ENCODE measurements at regions not wholly inside any gene's neighbourhood (a gene's known extent, or its start where the extent isn't known, plus 50 kb on each side); places are given as distances from the start of the nearest gene placed in this dataset.
A peak's percentile ranks its signal among the peaks of the same experiment; 100 is the strongest.

DNA sequence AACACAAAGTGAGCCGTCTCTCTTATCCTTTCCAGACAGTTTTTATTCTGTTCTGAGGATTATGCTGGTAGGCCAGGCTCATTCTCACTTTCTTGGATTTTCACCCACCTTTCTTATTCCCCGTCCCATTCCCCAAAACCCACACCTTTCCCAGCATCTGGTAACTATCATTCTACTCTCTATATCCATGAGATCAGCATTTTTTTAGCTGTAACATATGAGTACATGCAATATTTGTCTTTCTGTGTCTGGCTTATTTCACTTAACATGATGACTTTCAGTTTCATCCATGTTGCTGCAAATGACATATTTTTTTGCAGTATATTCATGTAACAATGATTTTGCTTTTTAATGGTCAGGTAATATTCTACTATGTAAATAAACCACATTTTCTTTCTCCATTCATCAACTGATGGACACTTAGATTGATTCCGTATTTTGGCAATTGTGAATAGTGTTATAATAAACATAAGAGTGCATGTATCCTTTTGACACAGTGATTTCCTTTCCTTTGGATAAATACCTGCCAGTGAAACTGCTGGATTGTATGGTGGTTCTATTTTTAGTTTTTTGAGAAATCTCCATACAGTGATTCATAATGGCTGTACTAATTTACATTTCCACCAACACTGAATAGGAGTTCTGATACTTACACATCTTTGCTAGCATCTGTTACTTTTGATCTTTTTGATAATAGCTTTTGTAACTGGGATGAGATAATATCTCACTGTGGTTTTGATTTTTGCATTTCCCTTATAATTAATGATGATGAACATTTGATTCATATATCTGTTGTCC, 289.3 kb downstream of the RPRM start:
- DNase-seq, result no peak

DNA sequence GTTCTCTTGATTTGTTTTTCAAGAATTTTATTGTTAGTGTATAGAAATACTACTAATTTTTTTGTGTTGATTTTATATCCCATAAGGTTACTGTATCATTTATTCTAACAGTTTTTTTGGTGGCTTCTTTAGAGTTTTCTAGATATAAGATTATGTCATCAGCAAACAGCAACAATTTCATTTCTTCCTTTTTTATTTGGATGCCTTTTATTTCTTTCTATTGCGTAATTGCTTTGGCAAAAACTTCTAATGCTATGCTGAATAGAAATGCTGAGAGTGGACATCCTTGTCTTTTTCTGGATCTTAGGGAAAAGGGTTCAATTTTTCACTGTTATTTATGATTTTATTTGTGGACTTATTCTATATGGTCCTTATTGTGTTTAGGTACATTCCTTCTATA, 298.8 kb downstream of the RPRM start:
- DNase-seq, result no peak

DNA sequence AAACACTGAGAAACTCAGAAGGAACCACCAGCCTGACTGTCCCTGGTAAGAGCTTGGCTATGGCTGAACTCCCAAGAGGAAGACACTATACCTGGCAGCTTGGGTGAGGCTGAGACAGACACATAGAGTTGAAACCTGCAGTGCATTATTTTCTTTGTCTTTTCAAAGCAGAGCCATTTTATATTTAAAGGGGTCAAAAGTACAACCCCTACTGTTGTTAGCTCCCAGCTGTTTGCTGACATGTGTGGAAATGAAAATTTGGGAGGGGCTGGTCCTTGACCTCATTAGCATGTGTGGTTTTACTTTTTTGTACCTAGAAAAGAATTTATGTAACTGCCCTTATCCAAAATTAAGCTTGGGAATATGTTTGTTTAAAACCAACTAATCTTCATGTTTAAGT, 309.0 kb downstream of the RPRM start:
- DNase-seq, result no peak

DNA sequence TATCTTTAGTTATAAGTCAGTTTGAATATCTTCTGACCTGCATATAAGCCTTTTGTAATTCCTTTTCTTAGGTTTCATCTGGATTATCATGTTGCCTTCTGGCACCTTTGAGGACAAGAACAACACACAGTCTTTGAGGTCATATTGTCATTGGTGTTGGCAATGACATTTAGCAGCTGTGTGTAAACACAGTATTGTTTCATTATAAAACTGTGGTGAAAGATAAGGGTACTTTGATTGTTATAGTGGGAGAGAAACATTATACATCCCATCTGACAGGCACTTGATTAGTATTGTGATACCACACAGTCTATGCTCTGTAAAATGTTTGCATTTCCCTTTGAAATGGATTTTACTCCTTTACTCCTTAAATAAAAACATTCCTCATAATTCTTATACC, 313.5 kb downstream of the RPRM start:
- no peak for DNase-seq

DNA sequence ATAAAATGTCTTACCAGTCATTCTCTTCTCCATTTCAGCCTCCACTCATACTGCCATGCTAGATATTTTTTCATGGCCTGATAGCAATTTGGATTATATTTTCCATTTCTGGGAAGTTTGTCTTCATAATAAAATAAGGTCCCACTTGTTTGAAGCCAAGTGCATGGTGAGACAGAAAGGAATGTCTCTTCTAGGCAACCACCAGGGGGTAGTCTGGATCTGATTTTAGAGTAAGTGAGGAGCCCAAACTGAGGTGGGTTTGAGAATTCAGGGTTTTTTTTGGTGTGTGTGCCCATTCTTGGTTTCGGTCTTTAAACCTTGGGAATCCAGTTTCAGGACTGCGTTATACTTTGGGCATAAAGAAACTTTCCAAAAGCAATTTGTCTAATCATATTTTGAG, 315.5 kb downstream of the RPRM start:
- DNase-seq, result peak; percentile 48

DNA sequence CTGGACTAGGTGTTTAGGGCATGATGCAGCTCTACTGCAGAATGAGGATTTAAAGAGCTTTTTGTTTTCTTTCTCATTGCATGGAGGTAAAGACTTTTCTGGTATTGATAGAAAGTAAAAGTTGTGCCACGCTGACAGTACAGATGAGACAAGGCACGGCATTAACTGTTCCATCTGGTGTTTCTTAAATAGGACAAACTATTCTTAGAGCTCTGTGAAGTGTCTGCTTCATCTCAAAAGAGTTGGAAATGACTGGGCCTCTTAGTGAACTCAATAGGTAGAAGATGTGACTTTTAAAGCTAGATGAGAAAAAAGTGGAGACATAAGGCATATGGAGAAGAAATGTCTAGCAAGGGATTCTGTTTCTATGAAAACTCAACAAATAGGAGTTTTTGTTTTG, 321.8 kb downstream of the RPRM start:
- no peak for DNase-seq

DNA sequence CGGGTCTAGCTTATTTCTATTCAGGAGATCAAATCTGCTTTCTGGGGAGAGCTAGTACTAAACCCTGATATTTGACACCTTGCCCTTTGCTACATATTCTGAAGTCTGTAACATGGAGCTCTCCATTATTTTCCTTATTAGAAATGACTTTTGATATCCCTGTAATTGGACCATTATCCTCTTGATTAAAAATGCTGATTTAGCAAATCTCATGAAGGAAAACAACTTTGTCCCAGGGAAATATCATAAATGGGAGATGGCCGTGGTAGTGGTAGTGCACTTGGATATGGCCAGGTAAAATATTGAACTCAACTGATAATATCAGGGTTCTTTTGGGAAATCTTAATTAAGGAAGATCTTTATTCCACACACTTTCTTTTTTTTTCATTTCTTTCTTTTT, 326.5 kb downstream of the RPRM start:
- no peak for DNase-seq

DNA sequence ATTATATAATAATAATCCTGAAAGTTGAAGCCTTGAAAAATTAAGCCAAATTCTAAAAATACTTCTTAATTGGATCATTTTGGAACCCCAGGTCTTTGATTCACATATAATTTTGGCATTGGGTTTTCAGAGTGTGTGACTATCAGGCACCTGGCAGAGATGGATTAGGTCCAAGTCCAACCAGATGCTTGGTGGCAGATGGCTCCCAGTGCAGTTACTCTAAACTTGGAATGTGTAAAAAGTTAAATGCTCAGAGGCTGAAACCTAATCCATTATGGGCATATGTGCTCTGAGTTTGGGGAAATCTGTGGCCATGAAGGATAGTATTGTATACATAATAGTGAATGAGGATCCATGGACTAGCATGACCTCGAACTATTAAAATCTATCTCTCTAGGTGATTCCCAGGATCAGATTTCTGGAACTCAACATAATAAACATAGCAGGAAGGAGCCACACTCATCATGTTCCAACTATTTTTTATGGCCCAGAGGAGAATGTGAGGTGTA, 333.0 kb downstream of the RPRM start:
- DNase-seq, result no peak

DNA sequence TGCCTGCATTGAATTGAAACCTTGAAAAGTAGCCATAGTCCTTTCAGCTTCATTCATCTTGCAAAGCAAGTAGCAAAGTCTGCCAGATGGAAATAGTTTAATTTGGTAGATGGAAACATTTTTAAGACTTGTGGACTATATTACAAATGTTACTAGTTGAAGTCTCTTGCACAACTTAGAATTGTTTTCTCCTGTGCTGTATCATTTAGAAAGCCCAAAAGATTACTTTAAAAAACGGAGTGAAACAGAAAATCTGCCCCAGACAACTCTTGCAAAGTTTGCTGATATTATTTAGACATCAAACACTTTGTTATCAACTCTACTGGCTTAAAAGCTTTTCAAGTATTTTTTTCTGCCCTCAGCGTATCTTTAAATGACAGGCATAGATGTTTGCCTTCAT, 335.0 kb downstream of the RPRM start:
- DNase-seq, result no peak

DNA sequence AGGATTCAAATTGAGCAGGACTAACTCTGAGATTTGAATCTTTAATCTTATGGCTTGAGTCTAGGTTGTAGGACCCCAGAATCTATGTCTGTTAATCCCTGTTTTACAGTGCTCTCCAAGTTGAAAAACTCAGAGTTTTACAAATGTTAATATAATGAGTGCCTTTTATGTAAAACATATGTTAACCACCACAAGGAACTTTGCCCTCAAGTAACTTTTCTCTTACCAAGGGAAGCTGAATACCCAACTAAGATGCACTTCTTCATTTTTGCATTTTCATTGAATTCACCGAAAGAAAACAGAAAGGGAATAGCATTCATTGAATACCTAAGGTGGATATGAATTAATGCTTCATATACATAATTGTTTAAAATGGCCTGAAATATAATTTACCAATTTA, 338.1 kb downstream of the RPRM start:
- no peak for DNase-seq

DNA sequence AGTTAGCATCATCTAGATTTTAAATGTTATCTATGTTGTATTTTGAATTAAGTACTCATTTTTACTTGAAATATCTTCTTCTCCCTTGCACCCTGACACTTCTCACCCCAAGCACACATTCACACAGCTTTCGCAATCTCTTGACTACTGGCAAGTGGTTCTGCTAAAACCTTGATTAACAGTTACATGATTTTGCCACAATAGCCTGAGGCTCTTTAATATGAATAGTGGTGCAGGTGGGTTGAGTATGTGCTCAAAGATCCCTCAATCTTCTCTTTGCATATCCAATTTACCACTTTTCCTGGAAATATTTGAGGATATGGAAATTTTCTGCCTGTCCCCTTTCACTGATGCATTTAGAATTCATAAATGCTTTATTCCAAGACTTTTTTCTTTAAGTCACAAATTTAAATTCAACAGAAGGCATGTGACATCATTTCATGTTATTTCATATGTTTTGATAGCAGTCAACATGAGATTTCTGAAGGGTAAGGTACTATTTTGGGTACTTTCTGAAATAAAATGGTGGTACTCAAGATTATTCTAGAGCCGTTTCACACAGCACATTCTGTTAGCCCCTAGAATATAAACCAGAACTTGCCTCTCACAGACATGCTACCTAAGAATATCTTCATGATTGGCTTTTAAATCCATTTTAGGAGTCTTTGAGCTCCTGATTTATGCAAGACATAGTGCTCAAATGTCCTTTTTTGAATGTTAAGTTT, 339.7 kb downstream of the RPRM start:
- DNase-seq, result no peak

DNA sequence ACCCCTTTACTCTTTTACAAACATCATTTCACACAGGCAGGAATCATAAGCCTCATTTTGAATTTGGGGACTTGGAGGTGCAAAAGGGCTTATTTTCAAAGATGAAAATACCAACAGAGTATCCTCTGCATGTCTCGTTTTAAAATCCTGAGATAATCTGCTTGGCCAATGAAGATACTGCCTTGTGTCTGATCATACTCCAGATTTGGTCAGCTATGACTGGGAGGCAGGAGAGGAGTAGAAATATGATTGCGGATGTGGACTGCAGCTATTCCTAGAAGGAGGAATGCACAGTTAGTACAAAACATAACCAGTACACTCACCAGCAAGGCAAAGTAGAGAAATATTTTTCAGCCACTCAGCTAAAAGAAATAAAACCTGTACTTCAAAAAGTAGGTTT, 342.3 kb downstream of the RPRM start:
- no peak for DNase-seq

DNA sequence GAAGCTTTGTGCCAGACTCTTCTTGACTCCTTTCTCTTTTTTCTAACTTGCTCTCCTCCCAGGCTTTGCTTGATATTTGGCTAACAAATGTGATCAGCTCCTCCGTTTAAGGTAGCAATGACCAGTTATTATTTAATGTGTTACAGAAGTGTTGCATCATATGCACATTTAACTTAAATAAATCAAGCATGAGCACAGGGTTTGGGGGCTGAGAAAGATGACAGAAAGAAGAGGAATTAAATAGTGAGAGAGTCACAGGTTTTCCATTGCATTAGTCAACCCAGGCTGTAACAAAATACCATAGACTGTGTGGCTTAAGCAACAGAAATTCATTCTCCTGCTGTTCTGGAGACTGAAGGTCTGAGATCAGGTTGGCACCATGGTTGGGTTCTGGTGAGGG, 343.8 kb downstream of the RPRM start:
- DNase-seq, result no peak

DNA sequence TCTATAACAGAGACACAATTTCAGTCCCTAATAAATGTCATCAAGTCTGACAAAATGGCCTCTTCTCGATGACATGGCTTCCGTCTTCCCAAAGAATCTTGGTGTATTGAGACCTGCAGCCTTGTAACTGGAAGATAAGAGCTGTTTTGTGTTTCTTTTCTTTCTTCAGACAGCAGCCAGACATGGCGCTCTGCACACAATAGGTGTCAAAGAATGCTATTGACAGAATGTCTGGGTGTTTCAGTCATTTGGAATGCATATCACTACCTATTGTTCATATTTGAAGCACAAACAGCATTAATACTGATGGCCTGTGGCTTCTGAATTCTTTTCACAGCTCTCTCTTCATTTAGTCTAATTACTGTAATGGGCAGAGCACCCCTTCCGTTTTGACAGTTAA, 344.8 kb downstream of the RPRM start:
- no peak for DNase-seq

DNA sequence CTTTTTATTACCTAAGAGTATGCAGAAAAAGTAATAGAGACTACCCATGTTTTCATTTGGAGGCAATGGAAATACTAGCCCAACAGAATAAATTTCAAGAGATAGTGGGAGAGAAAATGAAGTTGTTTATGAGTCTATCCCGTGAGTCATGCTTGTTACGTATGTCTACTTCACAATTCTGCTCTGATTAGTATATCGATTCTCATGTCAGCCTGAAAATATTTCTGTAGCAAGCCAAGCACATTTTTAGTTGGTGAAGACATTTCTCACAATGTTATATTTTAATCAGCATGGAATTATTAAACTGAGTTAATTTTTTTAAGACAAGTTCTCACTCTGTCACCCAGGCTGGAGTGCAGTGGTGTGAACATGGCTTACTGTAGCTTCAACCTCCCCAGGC, 346.1 kb downstream of the RPRM start:
- no peak for DNase-seq

DNA sequence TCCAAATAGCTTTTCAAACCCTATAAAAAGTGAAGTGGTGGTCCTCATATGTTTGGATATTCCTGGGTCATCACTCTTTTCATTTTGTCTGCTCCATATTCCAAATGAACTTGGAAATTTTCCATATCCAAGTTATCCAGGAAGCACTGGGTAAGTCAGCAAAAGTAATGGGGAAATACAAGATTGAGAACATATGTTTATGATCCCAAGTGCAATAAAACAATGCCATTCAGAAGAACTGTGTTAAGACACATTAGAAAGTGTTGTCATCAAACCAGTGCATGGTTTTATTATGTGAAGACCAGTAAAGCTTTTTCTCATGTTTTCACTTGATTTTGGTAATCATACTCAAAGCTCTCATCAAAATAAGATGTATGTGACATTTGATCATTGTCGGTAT, 363.4 kb downstream of the RPRM start:
- no peak for DNase-seq

DNA sequence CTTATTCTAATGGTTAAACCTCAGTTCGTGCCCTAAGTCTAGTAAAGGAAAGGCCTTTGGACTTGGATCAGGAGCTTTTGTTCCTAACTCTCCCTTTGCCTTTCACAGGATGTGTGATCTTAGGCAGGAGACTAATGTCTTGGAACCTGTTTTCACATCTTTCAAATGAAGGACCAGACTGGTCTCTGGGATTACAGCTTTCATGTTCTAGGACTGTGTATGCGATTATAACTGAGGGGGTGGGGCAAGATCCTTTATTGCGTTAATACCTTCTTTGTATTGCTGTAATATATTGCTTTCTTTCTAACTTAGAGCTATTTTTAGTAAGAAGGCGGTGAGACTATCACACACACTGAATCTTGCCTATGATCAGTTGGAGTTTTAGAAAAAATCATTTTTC, 368.1 kb downstream of the RPRM start:
- DNase-seq, result no peak

DNA sequence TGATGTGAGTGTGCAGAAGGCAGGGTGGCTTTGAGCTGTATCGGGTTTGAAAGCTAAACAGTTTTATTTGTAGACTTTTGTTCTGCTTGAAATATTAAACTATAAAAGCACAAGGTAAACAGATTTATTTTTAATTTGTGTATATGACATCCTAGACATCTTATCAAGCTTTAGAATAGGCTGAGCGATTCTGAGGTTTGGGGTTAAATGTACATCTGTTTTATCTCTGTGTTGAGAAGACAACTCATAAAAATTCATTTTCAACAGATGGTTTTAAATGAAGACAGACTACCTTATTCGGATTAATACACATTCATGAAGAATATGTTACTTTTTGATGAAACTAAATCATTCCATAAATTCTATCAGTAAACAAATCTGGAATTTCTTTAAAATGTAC, 368.8 kb downstream of the RPRM start:
- no peak for DNase-seq

DNA sequence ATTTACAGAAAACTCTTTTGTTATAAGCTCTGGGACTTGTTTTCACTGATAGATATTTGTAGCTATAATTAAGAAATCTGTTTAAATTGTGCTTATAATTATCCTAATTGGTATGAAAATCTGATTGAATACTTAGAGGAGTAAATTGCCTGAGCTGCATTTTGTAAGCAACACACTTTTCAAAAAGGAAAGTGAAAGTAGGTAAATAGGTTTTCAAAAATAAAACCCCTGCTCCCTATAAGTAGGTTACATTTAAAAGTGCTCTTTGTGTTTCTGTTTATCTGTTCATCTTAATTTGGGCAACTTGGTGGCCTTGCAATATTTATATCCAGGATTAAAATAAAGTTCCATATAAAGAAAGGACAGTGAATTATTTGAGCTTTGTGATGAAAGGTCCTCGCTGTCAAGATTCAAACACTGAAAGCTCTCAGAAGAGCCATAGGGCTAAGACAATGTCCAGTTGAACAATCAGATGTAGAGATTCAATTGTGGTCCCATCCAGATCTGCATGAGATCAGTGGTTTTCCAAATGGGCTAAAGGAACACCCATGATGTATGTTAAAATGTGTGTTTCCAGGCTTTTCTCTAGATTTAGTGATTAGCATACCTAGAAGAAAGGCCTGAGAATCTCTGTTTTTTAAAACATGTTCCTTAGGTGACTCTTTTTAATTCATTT, 371.6 kb downstream of the RPRM start:
- no peak for DNase-seq

DNA sequence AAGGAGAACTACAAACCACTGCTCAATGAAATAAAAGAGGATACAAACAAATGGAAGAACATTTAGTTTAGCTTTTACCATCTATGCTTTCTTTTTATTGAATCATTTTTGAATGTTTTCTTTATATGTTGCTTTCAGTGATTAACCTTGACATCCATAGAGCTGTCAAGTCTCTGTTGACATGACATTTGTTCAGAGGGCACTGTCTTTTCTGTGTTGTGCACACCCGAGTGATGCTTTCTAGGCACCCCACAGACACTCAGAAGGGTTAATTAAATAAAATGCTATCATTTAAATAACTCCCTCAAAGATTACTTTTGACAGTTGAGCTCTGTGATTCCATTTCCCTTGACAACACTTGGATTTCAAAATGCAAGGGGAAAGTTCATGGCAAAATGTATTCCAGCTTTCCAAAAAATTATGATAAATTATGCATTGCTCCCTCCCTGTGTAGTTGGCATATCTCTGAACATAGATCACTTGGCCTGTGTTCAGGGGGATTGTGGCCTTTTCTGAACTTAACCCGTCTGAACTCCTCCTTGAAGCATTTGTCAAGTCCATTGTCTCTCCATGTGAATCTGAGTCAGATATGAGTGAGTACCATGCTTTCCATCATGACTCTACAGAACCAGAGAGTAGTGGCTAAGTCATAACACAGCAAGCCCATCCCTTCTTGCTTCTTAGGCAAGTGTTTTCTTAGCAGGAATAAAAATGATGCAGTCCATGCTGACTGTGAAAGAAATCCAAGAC, 372.6 kb downstream of the RPRM start:
- no peak for DNase-seq

DNA sequence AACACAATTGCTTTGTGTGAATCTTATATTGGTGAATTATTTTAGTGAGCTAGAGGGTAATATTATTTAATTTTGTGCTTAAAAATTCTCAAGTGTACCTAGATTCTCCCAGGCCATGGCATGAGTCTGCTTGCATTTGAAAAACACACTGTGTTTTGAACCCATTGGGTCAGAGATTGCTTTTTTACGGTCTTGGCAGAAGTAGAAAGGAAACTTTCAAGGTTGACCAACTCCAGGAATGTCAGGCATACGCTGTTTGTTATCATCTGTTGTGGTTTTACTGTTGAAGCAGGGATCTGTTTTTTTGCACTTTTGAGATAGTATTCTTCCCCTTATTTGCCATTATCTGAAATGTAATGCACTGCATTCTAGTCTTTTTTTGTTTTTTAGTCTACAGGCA, 377.4 kb downstream of the RPRM start:
- DNase-seq, result no peak

DNA sequence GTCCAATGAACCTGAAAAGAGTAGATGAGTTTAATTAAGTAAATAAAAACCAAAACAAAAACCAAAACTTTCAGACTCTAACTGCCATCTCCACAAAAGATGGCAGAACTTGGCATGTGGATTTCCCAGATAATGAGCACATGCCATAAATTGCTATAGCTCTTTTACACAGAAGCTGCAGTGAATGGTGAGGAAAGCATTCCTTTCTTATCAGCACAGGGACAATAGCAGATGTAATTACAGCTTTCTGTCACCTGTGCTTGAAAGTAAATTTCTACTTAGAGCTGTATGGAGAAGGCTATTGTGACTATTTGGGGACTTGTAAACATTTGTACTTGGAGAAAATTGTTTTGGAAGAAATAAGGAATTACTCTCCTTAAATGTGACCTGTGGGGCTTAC, 378.4 kb downstream of the RPRM start:
- DNase-seq, result no peak

DNA sequence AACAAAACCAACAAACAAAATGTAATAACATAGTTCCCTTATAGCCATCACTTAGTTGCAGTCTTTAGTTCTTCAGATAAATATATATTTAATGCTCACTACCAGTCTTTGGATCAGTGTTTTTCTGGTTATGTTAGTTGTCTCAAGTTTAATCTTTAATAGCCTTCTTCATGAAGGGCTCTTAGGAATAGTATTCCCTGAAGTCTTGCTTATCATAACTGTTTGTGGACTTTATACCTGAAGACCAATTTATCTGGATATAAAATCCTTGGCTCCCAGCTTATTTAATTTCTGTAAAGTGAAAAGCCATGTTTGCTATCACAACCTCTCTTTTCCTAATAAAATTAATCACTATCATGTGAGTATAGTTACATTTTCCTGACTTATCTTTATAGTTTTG, 379.7 kb downstream of the ARL6IP6 start:
- DNase-seq, result no peak

All from NCI-H2081 treated with DMSO at 0.1 percent for 48 hours (cell line).